Jurkat, Clone E6-1 (cell line): ENCODE measurements at regions not wholly inside any gene's neighbourhood (a gene's known extent, or its start where the extent isn't known, plus 50 kb on each side); places are given as distances from the start of the nearest gene placed in this dataset.
"Not testable (repeated sequence)": the region's sequence is repeated elsewhere in the genome, so short reads cannot be mapped to it uniquely, and the experiment has no call there.

ENCODE experiments used
- DNase-seq: peaks from one replicate; pipeline ENCODE4 v3.0.0-alpha.2; 2011; ENCODE audit warnings: low read depth, low spot score
- H3K4me3 ChIP-seq: 2 replicates; pipeline ENCODE4 v1.5.1; 2011; ENCODE audit warnings: mild to moderate bottlenecking, low read length, control low read depth, moderate library complexity

- no peak overlapping the region for H3K4me3 ChIP-seq
- no peak for DNase-seq
These were observed 126.9 kb upstream of the GRK3 start for GRCh38 chr22:25437414-25438160.

GRCh38 chr22:25447067-25447685 lies 117.3 kb upstream of the GRK3 start:
- H3K4me3 ChIP-seq: peak overlapping the region; percentile 92
- DNase-seq: peak; percentile 10

- peak; percentile 75 for DNase-seq
- peak overlapping the region; percentile 92 for H3K4me3 ChIP-seq
These were observed 116.6 kb upstream of the GRK3 start for GRCh38 chr22:25447686-25448434.

- H3K4me3 ChIP-seq: peak overlapping the region; percentile 92
- DNase-seq: no peak
These were observed 115.9 kb upstream of the GRK3 start for GRCh38 chr22:25448435-25449051.

- no peak for DNase-seq
- peak overlapping the region; percentile 92 for H3K4me3 ChIP-seq
These were observed 114.6 kb upstream of the GRK3 start for GRCh38 chr22:25449781-25450317.

DNA sequence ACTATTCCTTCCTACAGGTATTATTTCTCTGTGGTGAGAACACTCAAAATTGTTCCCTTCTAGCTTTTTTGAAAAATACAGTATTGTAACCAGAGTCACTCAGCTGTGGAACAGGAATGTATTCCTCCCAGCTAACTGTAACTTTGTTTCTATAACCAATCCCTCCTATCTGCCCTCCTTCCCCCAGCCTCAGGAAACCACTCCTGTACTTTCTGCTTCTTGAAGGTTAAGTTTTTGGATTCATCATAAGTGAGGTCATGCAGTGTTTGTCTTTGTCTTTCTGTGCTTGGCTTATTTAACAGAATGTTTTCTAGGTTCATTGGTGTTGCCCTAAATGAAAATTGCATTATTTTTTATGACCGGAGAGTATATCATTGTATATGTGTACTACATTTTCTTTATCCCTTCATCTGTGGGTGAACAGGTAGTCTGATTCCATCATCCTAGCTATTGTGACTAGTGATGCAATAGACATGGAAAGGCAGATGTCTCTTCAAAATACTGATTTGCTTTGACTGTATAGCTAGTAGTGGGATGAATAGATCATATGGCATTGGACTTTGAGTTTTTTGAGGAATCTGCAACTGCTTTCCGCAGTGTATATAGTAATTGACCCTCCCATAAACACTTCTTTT lies 112.9 kb upstream of the GRK3 start:
- no peak for DNase-seq
- no peak overlapping the region for H3K4me3 ChIP-seq

- DNase-seq: no peak
- H3K4me3 ChIP-seq: no peak overlapping the region
These were observed 112.3 kb upstream of the GRK3 start for GRCh38 chr22:25452116-25452700.

GRCh38 chr22:25453058-25453457 lies 111.4 kb upstream of the GRK3 start:
- no peak overlapping the region for H3K4me3 ChIP-seq
- no peak for DNase-seq

DNA sequence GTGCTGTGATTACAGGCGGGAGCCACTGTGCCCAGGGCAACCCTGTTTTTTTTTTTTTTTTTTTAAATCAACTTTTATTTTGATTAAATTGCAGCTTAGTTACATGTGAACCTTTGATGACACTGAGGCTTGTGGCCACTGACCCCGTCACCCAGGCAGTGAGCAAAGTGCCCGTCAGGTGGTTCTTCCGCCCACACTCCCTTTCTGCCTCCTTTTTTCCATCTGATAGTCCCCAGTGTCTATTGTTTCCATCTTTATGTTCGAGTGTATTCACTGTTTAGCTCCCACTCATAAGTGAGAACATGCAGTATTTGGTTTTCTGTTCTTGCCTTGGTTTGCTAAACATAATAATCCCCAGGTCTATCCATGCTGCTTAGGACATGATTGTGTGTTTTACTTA lies 110.9 kb upstream of the GRK3 start:
- no peak overlapping the region for H3K4me3 ChIP-seq
- DNase-seq: no peak

DNA sequence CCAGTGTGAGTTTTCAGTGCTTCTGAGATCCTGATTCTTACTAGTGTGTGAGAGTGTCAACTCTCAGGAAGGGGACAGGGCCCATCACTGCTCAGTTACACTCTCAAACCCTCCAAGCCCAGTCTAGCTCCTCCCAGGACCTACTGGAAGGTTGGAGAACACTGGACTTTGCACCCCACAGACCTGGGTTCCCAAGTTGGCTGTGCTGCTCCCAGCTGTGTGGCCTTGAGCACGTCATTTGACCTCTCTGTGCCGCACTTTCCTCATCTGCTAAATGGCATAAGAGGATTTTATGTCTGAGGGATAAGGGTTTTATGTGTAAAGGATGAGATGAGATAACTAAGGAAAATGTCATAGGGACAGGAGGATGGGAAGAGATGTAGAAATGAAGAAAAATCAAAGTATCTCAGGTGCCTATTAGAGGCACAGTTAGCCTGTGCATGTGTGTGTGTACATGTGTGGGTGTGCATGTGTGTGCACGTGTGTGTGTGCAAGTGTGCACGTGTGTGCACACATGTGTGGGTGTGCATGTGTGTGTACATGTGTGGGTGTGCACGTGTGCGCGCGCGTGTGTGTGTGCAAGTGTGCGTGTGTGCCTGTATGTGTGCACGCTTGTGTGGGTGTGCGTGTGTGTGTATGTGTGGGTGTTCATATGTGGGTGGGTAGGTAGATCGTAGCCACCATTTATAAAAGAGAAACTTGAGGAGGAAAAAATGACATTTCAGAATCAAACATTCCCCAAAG lies 108.0 kb upstream of the GRK3 start:
- DNase-seq, H3K4me3 ChIP-seq: not testable (repeated sequence)

DNA sequence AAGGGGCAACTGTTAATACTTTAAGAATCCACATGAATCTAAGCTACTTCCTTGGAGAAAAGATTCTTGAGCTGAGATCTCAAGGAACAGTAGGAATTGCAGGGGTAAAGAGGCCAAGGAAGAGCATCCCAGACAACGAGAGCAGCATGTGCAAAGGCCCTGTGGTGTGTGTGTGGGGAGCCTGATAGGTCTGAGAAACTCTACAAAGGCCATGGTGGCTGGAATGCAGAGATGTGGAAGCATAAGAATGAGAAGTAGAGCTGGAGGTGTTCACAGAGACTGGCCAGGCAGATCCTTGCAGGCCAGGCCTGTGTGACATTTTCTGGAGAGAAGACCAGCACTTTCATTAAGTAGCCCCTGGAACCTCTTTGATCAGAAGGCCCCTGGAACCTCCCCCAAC lies 105.8 kb upstream of the GRK3 start:
- DNase-seq, H3K4me3 ChIP-seq: not testable (repeated sequence)

- DNase-seq, H3K4me3 ChIP-seq: not testable (repeated sequence)
These were observed 103.8 kb upstream of the GRK3 start for GRCh38 chr22:25460682-25461081.

GRCh38 chr22:25461301-25461700 lies 103.2 kb upstream of the GRK3 start:
- no peak overlapping the region for H3K4me3 ChIP-seq
- no peak for DNase-seq

DNA sequence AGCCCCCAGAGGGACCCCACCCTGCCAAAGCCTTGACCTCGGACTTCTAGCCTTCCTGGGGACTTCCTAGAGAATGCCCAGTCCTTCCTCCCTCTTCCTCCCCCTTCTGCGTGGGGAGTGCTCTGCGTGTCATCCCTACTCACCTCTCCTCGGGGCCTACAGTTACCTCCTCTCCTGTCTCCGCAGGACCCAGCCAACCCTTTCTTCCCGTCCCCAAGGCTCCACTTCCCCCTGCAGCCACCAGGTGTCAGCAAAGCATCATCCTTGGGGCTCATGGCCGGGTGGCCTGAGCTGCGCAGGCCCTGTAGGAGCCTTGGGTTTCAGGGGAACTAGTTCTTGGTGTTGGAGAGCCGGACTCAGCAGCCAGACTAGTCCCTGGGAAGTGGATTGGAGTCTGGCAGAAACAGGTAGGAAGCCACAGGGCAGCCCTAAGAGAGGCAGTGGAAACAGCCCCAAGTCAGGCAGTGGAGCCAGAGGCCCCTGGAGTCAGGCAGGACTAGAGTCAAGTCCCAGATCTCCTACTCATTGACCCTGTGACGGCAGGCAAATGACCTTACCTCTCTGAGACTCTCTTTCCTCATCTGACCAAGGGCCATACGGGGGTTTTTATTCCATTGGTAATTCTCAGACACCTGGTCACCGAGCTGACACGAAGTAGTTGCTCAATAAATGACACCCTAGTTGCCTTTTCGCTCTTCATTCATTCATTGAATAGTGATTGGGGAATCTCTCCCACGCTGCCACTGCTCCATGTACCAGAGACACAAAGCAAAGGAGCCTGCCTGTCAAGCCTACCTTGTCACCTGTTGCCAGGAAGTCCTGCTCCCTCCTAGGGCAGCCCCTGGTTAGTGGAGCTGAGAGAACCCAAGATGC lies 101.8 kb upstream of the GRK3 start:
- not testable (repeated sequence) for H3K4me3 ChIP-seq
- peak; percentile 71 for DNase-seq

- DNase-seq: not testable (repeated sequence)
These were observed 101.2 kb upstream of the GRK3 start for GRCh38 chr22:25463347-25463628.

GRCh38 chr22:25464326-25464725 lies 100.1 kb upstream of the GRK3 start:
- H3K4me3 ChIP-seq, DNase-seq: not testable (repeated sequence)

More at GRCh38 chr22:25463347-25463628, 101.2 kb upstream of the GRK3 start:
- H3K4me3 ChIP-seq: not testable (repeated sequence)

DNA sequence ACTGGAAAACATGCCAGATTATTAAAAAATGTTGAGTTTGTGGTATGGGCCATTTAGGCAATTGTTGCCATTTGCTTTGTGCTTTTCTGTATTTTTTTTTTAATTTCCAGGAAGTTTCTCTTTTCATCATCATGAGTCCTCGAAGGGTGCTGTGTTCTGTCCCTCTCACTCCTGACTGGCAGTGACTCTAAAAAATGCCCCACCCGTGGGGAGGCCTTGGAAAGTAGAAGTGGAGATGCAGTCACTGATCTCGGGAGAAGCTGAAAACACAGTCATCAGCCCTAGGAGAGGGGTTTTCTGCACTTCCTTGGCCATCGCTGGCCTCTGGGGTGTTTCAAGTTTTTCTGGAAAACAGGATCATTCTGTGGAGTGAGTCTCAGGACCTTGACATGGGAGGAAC lies 98.5 kb upstream of the GRK3 start:
- no peak overlapping the region for H3K4me3 ChIP-seq
- DNase-seq: no peak
